ENCODE measurements at regions not wholly inside any gene's neighbourhood (a gene's known extent, or its start where the extent isn't known, plus 50 kb on each side); places are given as distances from the start of the nearest gene placed in this dataset.

DNA sequence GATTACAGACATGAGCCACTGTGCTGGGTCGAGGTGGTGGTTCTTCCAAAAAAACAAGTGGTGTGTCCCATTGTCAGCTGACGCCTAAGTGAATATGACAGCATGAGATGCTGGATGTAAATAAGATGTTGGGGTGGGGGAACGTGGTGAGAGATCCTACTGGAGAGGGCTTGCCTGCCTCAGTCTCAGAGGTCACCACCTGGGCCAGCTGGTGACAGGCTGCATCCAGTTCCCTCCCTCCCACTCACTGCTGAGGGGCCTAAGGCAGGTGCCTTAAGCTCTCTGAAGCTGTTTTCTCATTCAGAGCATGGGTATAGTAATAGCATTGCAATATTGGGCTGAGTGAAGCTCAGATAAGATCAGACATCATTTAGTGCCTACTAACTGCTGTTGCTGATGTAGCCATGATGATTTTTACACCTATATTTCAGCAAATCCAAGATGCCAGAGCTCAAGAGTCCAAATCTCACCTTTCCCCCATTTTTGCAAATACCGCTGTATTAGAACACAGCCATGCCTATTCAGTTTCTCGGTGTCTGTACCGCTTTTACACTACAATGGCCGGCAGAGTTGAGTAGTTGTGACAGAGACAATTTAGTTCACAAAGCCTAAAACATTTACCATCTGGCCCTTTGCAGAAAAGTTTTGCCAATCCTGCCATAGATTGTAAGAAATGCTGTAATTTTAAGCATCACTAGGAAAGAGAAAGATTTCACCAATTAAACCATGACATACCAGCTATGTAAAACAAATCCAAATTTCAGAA is 171.3 kb downstream of the ANKRD60 start:
- H3K27ac Mint-ChIP-seq: no peak overlapping the region
- H3K9me3 Mint-ChIP-seq: no peaks in the 10 kb centered on the region
- H3K4me3 Mint-ChIP-seq: no peak overlapping the region
- H3K36me3 Mint-ChIP-seq (ENCODE audit: low read depth): no peaks in the 10 kb centered on the region
- no peaks in the 10 kb centered on the region for H3K4me1 Mint-ChIP-seq (ENCODE audit: low read depth)
- peaks cover 21% of the 10 kb centered on the region for H3K27me3 Mint-ChIP-seq

DNA sequence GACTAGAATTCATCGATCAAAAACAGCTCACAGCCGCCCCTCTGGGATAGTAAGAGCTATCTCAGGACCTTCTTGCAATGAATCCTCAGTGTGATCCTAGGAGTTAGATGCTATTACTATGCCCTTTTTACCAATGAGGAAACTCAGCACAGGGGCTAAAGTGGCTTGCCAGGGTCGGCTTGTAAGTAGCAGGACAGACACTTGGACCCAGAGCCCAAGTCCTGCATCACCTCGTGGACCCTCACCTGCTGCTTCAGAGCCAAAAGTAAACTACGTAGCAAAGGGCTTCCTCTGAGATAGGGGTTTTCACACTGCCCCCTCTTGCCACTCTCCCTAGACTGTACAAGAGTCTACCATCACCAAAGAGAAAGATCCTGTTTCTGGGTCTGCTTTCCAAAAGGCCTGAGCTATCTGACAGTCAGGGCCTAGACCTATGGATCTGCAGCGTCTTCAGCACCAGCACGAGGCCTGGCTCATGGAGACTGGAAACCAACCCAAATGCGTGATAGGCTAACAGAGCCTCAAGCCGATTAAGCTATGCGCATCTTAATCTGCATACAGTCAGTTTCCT is 172.3 kb downstream of the ANKRD60 start:
- peaks cover 23% of the 10 kb centered on the region for H3K27me3 Mint-ChIP-seq
- peaks cover 5% of the 10 kb centered on the region for H3K9me3 Mint-ChIP-seq
- H3K4me3 Mint-ChIP-seq: no peak overlapping the region
- no peak overlapping the region for H3K27ac Mint-ChIP-seq
- H3K4me1 Mint-ChIP-seq (ENCODE audit: low read depth): no peaks in the 10 kb centered on the region
- H3K36me3 Mint-ChIP-seq (ENCODE audit: low read depth): peaks cover 4% of the 10 kb centered on the region

DNA sequence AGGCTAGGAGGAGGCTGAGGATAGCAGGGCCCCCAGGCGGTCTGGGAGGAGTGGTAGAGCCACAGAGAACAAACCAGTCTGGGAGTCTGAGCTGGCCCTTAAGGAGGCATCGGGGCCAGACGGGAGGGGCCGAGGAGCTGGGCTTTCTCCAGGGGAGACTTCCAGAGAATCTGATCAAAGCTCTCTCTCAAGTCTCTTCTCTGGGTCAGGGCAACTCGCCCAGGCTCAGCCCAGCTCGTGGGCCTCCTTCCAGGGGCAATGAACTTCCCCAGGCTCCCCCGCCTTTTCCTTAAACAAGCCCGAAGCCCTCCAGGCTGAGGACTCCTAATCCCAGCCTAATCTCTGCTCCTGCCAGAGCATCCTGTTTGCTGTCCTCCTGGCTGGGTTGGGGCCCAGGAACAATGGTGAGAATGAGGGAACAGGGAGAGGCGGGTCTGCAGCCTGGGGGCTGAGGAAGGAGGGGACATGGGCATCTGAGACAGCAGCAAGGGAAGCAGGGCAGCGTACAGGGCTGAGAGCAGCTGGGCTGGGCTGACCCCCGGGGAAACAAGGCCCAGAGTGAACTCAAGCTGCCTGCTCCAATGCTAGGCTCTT is 173.6 kb downstream of the ANKRD60 start:
- Mint-ChIP-seq H3K4me1 (ENCODE audit: low read depth) (no peaks in the 10 kb centered on the region), H3K36me3 (ENCODE audit: low read depth) (peaks cover 4% of the 10 kb centered on the region), H3K9me3 (peaks cover 5% of the 10 kb centered on the region), H3K27ac (no peak overlapping the region), H3K27me3 (peaks cover 27% of the 10 kb centered on the region), H3K4me3 (no peak overlapping the region)

DNA sequence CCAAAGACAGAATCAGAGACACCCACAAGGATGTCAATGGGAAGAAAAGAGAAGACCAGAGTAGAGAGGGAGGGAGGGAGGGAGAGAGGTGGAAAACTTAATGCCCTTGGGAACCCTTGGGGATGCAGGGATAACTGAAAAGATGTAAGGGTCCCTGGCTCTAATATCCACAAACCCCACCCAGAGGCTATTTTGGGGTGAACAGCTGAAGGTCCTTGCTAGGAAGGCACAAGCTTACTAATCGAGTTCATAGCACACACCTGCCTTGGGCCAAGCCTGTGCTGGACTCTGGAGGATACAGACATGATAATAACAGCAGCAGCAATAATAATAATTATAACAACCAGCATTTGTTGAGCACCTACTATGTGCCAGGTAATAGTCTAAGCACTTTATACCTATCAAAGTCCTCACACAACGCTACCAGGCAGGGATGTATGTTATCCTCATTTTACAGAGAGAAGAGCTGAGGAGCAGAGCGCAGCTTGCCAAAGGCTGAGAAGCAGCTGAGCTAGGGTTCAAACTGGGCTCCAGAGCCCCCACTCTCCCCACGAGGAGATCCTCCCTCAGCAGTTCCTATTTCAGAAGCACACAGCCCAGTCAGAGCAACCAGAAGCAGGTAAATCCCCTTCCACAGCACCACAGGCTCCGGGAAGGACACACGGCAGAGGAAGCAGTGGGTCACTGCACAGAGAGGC is 174.2 kb downstream of the ANKRD60 start:
- Mint-ChIP-seq H3K4me1 (ENCODE audit: low read depth) (no peaks in the 10 kb centered on the region), H3K27me3 (peaks cover 23% of the 10 kb centered on the region), H3K9me3 (peaks cover 5% of the 10 kb centered on the region), H3K36me3 (ENCODE audit: low read depth) (peaks cover 4% of the 10 kb centered on the region), H3K27ac (no peak overlapping the region), H3K4me3 (no peak overlapping the region)

DNA sequence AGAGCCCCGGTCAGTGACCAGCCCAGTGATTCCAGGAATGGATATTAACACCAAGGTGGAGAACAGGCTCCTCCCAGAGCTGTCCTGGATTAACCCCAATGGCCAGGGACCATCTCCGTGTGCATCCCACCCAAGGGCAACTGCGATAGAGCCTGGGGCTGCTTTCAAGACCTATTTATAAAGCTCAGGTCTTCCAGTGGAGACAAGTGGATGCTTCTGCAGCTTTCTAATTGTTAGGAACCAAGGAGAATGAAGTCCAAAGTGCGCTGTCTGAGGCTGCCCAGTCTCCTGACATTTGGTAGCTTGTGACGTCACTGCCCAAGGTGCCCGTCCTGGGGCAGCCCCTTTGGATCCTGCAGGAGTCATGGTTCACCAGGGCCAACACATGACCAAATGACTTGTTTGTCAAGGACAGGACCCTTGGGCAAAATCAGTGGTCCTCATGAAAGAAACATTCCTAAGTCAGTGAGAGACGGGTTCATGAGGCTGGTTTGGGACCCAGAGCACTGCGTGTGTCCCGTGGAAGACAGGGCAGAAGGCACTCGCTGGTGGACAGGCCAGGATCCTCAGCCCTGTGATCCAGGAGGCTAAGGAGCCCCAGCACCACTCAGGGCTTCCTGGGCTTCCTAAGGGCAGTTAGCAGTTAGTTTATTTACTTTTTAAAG is 174.9 kb downstream of the ANKRD60 start:
- peaks cover 4% of the 10 kb centered on the region for H3K36me3 Mint-ChIP-seq (ENCODE audit: low read depth)
- peaks cover 26% of the 10 kb centered on the region for H3K27me3 Mint-ChIP-seq
- H3K4me3 Mint-ChIP-seq: no peak overlapping the region
- no peak overlapping the region for H3K27ac Mint-ChIP-seq
- H3K4me1 Mint-ChIP-seq (ENCODE audit: low read depth): no peaks in the 10 kb centered on the region
- peaks cover 5% of the 10 kb centered on the region for H3K9me3 Mint-ChIP-seq

DNA sequence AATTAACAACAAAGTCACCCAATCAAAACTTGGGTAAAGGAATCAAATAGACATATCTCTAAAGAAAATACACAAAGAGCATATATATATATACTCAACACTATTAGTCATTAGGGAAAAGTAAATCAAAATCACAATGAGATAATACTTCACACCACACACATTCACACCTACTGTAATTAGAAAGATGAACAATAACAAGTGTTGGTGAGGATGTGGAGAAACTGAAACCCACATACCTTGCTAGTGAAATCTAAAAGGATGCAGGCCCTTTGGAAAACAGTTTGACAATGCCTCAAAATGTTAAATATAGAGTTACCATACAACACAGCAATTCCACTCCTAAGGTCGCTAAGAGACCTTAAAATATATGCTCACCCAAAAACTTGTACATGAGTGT is 177.1 kb downstream of the ANKRD60 start:
- H3K36me3 Mint-ChIP-seq (ENCODE audit: low read depth): peaks cover 4% of the 10 kb centered on the region
- H3K27me3 Mint-ChIP-seq: peaks cover 18% of the 10 kb centered on the region
- no peak overlapping the region for H3K4me3 Mint-ChIP-seq
- peaks cover 5% of the 10 kb centered on the region for H3K9me3 Mint-ChIP-seq
- no peaks in the 10 kb centered on the region for H3K4me1 Mint-ChIP-seq (ENCODE audit: low read depth)
- no peak overlapping the region for H3K27ac Mint-ChIP-seq

DNA sequence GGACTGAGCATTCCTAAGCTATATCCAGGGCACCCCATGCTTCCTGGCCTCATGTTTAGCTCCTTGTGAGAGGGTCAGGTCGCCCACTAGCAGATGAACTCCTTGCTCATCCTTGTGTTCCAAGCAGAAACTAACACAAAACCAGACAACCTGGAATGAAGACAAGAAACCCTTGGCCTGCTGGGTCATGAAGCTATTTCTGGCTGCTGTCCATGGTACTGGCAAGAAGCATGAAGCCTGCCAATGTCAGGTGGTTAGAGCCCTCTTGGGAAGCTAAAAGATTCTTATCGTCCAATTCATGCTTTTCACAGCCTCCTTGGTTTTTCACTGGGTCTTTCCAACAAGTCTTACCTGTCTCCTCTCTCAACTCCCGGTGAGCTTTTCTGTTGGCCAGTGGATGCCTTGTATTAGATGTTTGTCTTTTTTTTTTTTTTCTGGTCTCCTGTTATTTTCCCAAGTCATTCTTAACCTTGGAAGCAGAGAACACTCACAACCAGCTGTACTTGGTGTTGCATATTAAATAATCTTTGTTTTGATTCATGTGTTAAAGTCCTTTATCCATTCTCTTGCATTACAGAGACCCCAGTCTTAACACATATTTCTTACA is 180.3 kb downstream of the ANKRD60 start:
- H3K27ac Mint-ChIP-seq: no peak overlapping the region
- peaks cover 5% of the 10 kb centered on the region for H3K9me3 Mint-ChIP-seq
- H3K27me3 Mint-ChIP-seq: peaks cover 15% of the 10 kb centered on the region
- H3K4me1 Mint-ChIP-seq (ENCODE audit: low read depth): no peaks in the 10 kb centered on the region
- peaks cover 4% of the 10 kb centered on the region for H3K36me3 Mint-ChIP-seq (ENCODE audit: low read depth)
- no peak overlapping the region for H3K4me3 Mint-ChIP-seq

DNA sequence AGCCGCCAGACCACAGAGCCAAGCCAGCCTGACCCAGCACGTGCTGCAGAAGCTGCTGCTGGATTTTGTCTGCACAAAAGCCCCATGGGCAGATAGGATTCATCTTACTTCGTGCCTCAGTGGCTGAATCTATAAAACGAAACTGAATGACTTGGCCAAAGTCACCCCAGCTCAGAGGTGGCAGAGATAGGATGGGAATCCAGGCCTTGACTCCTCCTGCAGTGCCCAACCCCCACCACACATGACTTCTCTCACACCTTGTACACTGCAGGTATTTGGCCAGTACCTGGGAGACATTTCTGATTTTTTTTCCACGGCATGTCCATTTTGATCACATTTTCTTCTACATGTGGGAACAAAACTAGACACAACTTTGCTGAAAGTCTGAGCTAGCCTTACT is 182.1 kb downstream of the ANKRD60 start:
- Mint-ChIP-seq H3K36me3 (ENCODE audit: low read depth) (no peaks in the 10 kb centered on the region), H3K27me3 (peaks cover 11% of the 10 kb centered on the region), H3K27ac (no peak overlapping the region), H3K4me3 (no peak overlapping the region), H3K4me1 (ENCODE audit: low read depth) (no peaks in the 10 kb centered on the region), H3K9me3 (no peaks in the 10 kb centered on the region)

DNA sequence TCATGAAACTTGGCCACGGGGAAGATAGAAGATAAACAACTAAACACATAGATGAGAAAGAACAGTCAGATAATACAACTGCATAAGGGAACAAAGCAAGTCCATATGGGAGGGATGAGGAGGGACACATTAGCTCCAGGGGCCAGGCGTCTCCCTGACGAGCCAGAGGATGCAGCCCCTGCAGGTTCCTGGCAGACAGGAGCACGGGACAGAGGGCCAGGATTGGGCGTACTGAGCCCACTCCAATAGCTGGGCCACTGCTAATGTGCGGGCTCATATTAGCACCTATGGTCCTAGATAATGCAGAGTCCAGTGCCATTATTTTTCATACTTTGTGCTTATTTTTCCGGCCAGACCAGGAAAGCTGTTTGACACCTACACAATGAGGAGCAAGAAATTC is 182.9 kb downstream of the ANKRD60 start:
- H3K4me3 Mint-ChIP-seq: no peak overlapping the region
- peaks cover 11% of the 10 kb centered on the region for H3K27me3 Mint-ChIP-seq
- H3K27ac Mint-ChIP-seq: no peak overlapping the region
- H3K9me3 Mint-ChIP-seq: no peaks in the 10 kb centered on the region
- no peaks in the 10 kb centered on the region for H3K36me3 Mint-ChIP-seq (ENCODE audit: low read depth)
- H3K4me1 Mint-ChIP-seq (ENCODE audit: low read depth): no peaks in the 10 kb centered on the region

DNA sequence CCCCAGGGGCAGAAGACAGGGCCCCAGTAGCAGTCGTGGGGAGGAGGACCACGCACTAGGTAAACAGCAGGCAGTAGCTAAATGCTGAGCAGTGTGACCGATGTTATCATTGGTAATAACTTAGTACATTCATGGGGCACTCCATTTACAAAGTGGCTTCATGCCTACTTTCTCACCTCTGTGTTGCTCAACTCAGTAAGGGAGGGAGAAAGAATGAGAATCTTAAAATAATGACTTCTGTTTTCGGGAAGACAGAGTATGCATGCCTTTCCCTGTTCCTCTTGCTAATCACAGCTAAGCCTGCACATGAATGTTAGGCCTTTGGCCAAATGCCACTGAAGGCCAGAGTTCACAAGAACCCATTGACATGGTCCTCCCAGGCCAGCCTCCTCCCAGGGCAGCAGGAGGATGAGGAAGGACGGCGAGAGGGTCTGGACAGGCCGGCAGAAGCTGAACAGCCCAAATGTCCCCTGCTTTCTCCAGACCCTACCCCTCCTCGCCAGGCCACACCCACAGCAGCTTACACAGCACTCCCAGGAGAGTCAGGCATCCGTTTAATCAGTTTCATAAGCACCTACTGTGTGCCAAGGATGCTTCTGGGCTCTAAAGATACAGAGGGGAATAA is 183.4 kb downstream of the ANKRD60 start:
- H3K4me3 Mint-ChIP-seq: no peak overlapping the region

DNA sequence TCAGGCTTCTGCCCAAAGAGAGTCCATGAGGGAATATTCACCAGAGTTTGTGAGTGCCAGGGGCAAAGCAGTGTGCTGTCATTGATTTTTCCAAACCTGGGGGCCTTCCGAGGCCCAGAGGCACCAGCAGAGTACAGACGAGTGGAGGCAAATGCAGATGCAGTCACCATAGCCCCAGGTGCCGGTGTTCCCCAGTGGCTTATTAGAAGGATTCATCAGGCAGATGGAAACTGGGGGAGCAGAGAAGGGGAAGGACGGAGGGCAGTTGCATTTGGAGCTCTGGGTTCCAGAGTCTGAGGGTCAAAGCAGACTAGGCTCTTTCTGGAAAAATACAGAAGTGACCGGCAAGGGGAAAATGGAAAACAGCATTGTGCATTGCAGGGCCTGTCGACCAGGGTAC is 184.2 kb downstream of the ANKRD60 start:
- Mint-ChIP-seq H3K9me3 (no peaks in the 10 kb centered on the region), H3K4me3 (no peak overlapping the region), H3K27me3 (peaks cover 6% of the 10 kb centered on the region), H3K27ac (no peak overlapping the region), H3K4me1 (ENCODE audit: low read depth) (no peaks in the 10 kb centered on the region), H3K36me3 (ENCODE audit: low read depth) (no peaks in the 10 kb centered on the region)

More for the DNA sequence above, 183.4 kb downstream of the ANKRD60 start:
- H3K36me3 Mint-ChIP-seq (ENCODE audit: low read depth): no peaks in the 10 kb centered on the region
- no peaks in the 10 kb centered on the region for H3K9me3 Mint-ChIP-seq
- no peak overlapping the region for H3K27ac Mint-ChIP-seq
- H3K4me1 Mint-ChIP-seq (ENCODE audit: low read depth): no peaks in the 10 kb centered on the region
- H3K27me3 Mint-ChIP-seq: peaks cover 7% of the 10 kb centered on the region

DNA sequence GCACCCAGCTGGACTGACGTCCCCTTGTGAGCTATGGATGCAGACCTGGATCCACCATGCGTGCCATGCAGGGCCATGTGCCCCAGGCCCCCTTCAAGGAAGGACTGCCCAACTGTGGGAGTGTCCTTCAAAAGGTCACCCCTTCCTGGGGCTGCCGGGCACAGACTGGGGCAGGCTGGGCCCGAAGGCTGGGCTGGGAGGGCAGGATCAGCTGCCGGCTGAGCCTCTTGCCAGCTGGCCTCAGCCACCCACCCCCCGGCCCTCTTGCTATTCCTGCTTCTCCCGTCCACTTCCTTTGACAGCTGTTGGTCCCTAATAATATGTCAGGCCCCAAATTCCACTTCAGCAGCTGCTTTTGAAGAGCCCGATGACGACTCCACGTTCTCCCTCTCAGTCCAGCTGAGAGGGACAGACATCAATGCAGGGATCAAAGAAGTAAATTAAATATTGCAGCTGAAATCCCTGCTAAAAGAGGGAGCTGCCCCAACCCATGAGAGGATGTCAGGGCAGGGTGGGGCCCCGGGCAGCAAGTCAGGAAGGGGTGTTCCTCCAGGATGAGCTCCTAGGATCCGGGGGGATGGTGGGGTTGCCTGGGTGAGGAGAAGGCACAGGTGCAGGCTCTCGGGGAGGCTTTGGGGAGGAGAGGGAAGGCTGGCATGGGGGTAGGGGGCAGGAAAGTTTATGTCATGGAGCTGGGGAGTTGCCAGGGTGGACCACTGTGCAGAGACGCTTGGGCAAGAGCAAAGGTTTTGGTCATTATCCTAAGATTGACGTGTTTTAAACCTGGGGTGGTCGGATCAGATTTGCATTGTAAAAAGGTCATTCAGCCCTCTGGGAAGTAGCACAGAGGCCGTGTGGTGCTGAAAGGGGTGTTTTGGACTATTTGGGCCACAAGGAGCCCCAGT is 185.0 kb downstream of the ANKRD60 start:
- Mint-ChIP-seq H3K4me1 (ENCODE audit: low read depth) (no peaks in the 10 kb centered on the region), H3K27me3 (peaks cover 2% of the 10 kb centered on the region), H3K36me3 (ENCODE audit: low read depth) (no peaks in the 10 kb centered on the region)

DNA sequence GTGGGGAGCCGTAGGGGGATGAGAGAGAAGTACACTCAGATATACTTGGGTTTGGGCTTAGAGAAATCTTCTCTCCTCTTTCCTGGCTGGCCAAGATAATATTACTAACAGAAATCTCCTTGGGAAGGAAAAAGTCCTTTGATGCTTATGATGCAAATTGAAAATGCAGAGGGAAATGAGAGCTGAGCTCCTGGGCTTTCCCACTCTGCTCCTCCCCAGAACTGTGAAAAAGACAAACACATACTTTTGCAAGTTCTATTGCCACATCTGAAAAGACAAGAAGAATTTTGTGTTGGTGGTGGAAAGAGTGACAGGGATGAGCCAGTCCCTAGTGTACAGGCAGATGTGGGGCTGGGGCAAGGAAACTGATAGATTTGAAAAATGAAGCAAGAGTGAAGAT is 185.9 kb downstream of the ANKRD60 start:
- Mint-ChIP-seq H3K27me3 (no peaks in the 10 kb centered on the region), H3K36me3 (ENCODE audit: low read depth) (no peaks in the 10 kb centered on the region), H3K27ac (no peak overlapping the region), H3K4me3 (no peak overlapping the region), H3K4me1 (ENCODE audit: low read depth) (no peaks in the 10 kb centered on the region), H3K9me3 (no peaks in the 10 kb centered on the region)

More for the DNA sequence above, 185.0 kb downstream of the ANKRD60 start:
- Mint-ChIP-seq H3K4me3 (no peak overlapping the region), H3K9me3 (no peaks in the 10 kb centered on the region), H3K27ac (no peak overlapping the region)
